ENCODE measurements at regions not wholly inside any gene's neighbourhood (a gene's known extent, or its start where the extent isn't known, plus 50 kb on each side); places are given as distances from the start of the nearest gene placed in this dataset.

DNA sequence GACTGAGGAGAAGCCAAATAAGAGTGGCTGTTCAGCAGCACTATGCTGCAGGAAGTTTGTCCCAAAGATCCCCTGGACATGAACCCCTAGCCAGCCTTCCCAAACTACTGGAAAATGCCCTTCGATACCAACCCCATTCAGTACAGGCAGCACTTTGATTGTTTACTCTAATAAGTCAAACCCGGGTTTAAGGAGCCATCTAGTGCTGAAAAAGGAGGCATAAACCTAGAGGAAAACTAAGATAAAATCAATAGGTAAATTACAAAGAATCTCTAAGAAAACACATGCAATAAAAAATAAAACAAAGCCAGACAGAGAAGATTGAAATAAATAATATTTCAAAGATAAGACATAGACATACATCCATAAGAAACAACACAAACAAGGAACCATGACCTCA is 771.6 kb downstream of the RPS29 start:
- Histone ChIP-seq H3K27ac (ENCODE audit: low read length in 2 of 2) (no peak overlapping the region), H3K4me1 (ENCODE audit: control insufficient read depth in 2 of 2, insufficient read depth in 2 of 2, low read length in 2 of 2) (no peaks in the 10 kb centered on the region), H3K79me2 (ENCODE audit: control insufficient read depth, insufficient read depth, low read length) (no peaks in the 10 kb centered on the region), H3K4me3 (ENCODE audit: control extremely low read depth in 1 of 5, extremely low read depth in 1 of 5, insufficient read depth in 1 of 5, low read depth in 2 of 5, low read length in 4 of 5) (no peak overlapping the region), H3K9ac (ENCODE audit: low read length) (no peak overlapping the region), H3K27me3 (replicated peaks in 1 of 4; ENCODE audit: control extremely low read depth in 1 of 4, control insufficient read depth in 3 of 4, insufficient read depth in 4 of 4, low read length in 3 of 4) (no peaks in the 10 kb centered on the region), H4K20me1 (ENCODE audit: control insufficient read depth, insufficient read depth, low read length, poor library complexity, severe bottlenecking) (no peaks in the 10 kb centered on the region), H3K36me3 (replicated peaks in 1 of 2; ENCODE audit: control extremely low read depth in 1 of 2, control insufficient read depth in 1 of 2, extremely low read depth in 1 of 2, insufficient read depth in 2 of 2, low read length in 1 of 2) (no peaks in the 10 kb centered on the region), H2AFZ (ENCODE audit: insufficient read depth, low read depth, low read length, poor library complexity, severe bottlenecking) (no peak overlapping the region), H3K4me2 (replicated peaks; ENCODE audit: low read depth, low read length, poor library complexity, severe bottlenecking) (no peak overlapping the region), H3K9me3 (ENCODE audit: control extremely low read depth in 1 of 3, control insufficient read depth in 2 of 3, insufficient read depth in 1 of 3, low read length in 2 of 3) (no peaks in the 10 kb centered on the region)
- ChIA-PET CTCF (no interaction called here), POLR2A (no interaction called here)
- H3K27ac Mint-ChIP-seq, result no peak overlapping the region
- ATAC-seq (ENCODE audit: low read depth), result no peak
- intact Hi-C loops (cut with micrococcal nuclease), result no loop called here
- no peaks in the 10 kb centered on the region for H3K27me3 Mint-ChIP-seq
- H3K9me3 Mint-ChIP-seq (ENCODE audit: insufficient read depth), result no peaks in the 10 kb centered on the region
- no peak for TF ChIP-seq EZH2 (IDR thresholded peaks at IDR 0.05; ENCODE audit: borderline replicate concordance, insufficient read depth, low read depth, low read length, poor library complexity, severe bottlenecking)
- TF ChIP-seq, protein P1, sequence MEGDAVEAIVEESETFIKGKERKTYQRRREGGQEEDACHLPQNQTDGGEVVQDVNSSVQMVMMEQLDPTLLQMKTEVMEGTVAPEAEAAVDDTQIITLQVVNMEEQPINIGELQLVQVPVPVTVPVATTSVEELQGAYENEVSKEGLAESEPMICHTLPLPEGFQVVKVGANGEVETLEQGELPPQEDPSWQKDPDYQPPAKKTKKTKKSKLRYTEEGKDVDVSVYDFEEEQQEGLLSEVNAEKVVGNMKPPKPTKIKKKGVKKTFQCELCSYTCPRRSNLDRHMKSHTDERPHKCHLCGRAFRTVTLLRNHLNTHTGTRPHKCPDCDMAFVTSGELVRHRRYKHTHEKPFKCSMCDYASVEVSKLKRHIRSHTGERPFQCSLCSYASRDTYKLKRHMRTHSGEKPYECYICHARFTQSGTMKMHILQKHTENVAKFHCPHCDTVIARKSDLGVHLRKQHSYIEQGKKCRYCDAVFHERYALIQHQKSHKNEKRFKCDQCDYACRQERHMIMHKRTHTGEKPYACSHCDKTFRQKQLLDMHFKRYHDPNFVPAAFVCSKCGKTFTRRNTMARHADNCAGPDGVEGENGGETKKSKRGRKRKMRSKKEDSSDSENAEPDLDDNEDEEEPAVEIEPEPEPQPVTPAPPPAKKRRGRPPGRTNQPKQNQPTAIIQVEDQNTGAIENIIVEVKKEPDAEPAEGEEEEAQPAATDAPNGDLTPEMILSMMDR (IDR thresholded peaks at IDR 0.05), result no peak
- no peak overlapping the region for H3K4me3 Mint-ChIP-seq
- WGBS (ENCODE audit: insufficient coverage), result no CpG with 5 or more reads among the region's 2 CpGs
- no peaks in the 10 kb centered on the region for H3K4me1 Mint-ChIP-seq
- DNase-seq, result no peak

DNA sequence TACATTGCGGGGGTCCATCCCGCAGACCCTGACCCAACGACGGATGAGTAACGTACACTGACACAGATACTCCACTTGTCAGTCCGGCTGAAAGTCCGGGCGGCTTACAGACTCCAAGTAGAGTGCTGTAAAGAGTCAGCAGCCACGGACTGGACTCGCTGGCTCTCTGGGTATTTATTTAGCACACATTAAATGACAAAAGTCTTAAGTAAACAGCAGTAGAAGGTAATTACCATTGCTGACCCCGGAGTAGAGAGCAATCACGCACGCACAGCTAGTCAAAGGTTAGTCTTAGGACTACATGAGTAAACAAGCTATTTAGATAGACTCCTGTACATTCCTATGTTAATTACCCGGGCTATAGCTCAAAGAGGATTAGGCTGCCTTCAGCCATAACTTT is 780.9 kb downstream of the RPS29 start:
- TF ChIP-seq, protein P1 (IDR thresholded peaks at IDR 0.05), result no peak
- no peak for TF ChIP-seq EZH2 (IDR thresholded peaks at IDR 0.05; ENCODE audit: borderline replicate concordance, insufficient read depth, low read depth, low read length, poor library complexity, severe bottlenecking)
- H3K9ac ChIP-seq (ENCODE audit: low read length), result no peak overlapping the region
- no peaks in the 10 kb centered on the region for H4K20me1 ChIP-seq (ENCODE audit: control insufficient read depth, insufficient read depth, low read length, poor library complexity, severe bottlenecking)
- ATAC-seq (ENCODE audit: low read depth) (no peak), DNase-seq (no peak)
- H3K9me3 ChIP-seq (ENCODE audit: control extremely low read depth in 1 of 3, control insufficient read depth in 2 of 3, insufficient read depth in 1 of 3, low read length in 2 of 3), result no peaks in the 10 kb centered on the region
- H2AFZ ChIP-seq (ENCODE audit: insufficient read depth, low read depth, low read length, poor library complexity, severe bottlenecking), result no peak overlapping the region
- H3K27me3 ChIP-seq (replicated peaks in 1 of 4; ENCODE audit: control extremely low read depth in 1 of 4, control insufficient read depth in 3 of 4, insufficient read depth in 4 of 4, low read length in 3 of 4), result no peaks in the 10 kb centered on the region
- no peaks in the 10 kb centered on the region for H3K4me1 ChIP-seq (ENCODE audit: control insufficient read depth in 2 of 2, insufficient read depth in 2 of 2, low read length in 2 of 2)
- Mint-ChIP-seq H3K27ac (no peak overlapping the region), H3K27me3 (no peaks in the 10 kb centered on the region), H3K4me1 (no peaks in the 10 kb centered on the region), H3K4me3 (no peak overlapping the region), H3K9me3 (ENCODE audit: insufficient read depth) (no peaks in the 10 kb centered on the region)
- CTCF ChIA-PET, result no interaction called here
- no peaks in the 10 kb centered on the region for H3K36me3 ChIP-seq (replicated peaks in 1 of 2; ENCODE audit: control extremely low read depth in 1 of 2, control insufficient read depth in 1 of 2, extremely low read depth in 1 of 2, insufficient read depth in 2 of 2, low read length in 1 of 2)
- H3K79me2 ChIP-seq (ENCODE audit: control insufficient read depth, insufficient read depth, low read length), result no peaks in the 10 kb centered on the region
- 63% methylated on average over 6 of the region's 14 CpGs for WGBS (ENCODE audit: insufficient coverage)
- H3K4me3 ChIP-seq (ENCODE audit: control extremely low read depth in 1 of 5, extremely low read depth in 1 of 5, insufficient read depth in 1 of 5, low read depth in 2 of 5, low read length in 4 of 5), result no peak overlapping the region
- intact Hi-C loops (cut with micrococcal nuclease), result no loop called here
- POLR2A ChIA-PET, result no interaction called here
- H3K27ac ChIP-seq (ENCODE audit: low read length in 2 of 2), result no peak overlapping the region
- H3K4me2 ChIP-seq (replicated peaks; ENCODE audit: low read depth, low read length, poor library complexity, severe bottlenecking), result no peak overlapping the region
